ENCODE measurements at regions not wholly inside any gene's neighbourhood (a gene's known extent, or its start where the extent isn't known, plus 50 kb on each side); places are given as distances from the start of the nearest gene placed in this dataset.

DNA sequence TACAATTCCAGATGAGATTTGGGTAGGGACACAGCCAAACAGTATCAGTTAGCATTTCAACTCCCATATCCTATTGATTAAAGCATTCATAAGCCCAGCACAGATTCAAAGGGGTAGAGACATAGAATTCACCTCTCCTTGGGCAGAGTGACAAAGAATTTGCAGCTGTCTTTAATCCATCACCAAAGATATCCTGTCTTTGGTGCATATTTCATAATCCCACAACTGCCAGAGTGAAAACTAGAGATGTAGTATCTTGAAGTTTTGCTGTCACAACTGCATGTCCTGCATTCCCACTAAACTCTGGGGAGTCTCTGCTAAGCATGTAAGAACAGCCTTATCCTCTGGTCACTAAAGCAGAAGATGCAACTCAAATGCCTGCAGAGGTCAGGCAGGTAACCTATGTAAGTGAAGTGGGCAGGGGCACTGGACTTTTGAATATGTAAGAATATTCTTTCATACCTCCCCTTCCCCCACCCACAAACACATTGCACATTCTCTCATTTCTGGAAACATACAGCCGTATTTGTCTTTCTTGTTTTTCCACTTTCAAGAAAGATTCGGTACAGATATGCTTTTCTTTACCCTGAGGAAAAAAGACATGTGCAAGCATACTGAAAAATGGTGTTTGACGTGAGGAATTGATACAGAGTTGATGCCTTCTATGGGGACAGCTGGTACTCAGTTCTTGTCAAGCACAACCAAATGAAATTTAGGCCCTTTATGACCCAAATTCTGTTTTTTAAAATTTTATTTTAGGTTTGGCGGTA is 283.1 kb downstream of the SP3 start:
- Histone ChIP-seq H3K9me3 (ENCODE audit: control insufficient read depth in 1 of 2, low read length in 2 of 2) (peaks cover 0 to 8% of the 10 kb centered on the region in 2 donors), H3K27ac (ENCODE audit: low read length) (no peak overlapping the region), H3K4me1 (ENCODE audit: control insufficient read depth in 1 of 2, insufficient read depth in 2 of 2, low read length in 2 of 2) (no peaks in the 10 kb centered on the region), H3K36me3 (ENCODE audit: control insufficient read depth in 1 of 2, insufficient read depth in 2 of 2, low read length in 2 of 2) (no peaks in the 10 kb centered on the region), H3K4me3 (ENCODE audit: low read depth in 1 of 2, low read length in 2 of 2) (no peak overlapping the region), H3K27me3 (ENCODE audit: low read depth, low read length) (no peaks in the 10 kb centered on the region)

DNA sequence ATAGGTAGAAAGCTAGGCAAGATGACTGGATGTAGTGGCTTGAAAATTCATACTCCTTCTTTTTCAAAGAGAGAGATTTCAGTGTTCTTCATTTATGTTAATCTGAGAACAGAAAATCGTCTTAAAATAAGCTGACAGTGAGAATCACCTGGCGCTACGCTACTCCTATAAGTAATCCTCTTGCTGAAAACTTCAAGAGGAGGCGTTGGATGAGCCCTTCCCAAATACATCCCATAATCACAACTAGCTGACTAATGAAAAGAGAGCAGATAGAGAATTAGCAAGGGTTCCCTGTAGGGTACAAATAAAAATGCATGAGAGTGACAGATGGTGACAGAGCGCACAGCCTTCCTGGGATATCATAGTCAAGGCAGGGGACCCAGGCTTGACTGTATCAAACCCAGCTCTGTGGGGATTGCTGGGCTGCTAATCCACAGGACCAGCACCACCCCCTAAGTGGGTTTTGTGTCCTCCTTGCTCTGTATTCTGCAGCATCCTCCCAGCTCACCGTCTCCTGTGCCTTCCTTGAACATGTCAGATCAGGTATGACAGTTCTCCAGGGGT is 280.2 kb downstream of the SP3 start:
- H3K36me3 ChIP-seq (ENCODE audit: control insufficient read depth in 1 of 2, insufficient read depth in 2 of 2, low read length in 2 of 2), result no peaks in the 10 kb centered on the region
- no peaks in the 10 kb centered on the region for H3K4me1 ChIP-seq (ENCODE audit: control insufficient read depth in 1 of 2, insufficient read depth in 2 of 2, low read length in 2 of 2)
- peaks cover 0 to 8% of the 10 kb centered on the region in 2 donors for H3K9me3 ChIP-seq (ENCODE audit: control insufficient read depth in 1 of 2, low read length in 2 of 2)
- no peak overlapping the region for H3K4me3 ChIP-seq (ENCODE audit: low read depth in 1 of 2, low read length in 2 of 2)
- no peak overlapping the region for H3K27ac ChIP-seq (ENCODE audit: low read length)
- H3K27me3 ChIP-seq (ENCODE audit: low read depth, low read length), result no peaks in the 10 kb centered on the region

DNA sequence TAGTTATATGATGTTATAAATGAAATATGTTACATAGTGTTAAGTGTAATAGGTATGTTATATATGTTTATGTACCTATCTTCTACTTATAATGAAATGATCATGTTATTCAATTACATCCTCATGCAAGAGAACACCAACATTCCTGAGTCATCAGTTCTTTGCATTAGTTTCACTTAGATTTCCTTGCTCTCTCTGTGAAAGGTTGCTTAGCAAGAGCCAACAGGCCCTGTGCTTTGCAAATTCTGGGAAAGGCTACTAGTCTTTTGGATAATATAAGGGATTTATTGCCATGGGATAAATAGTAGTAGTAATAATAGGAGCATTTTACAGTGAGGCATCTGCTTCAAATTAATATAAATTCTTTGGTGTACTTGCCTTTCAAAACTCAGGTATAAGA is 274.8 kb downstream of the SP3 start:
- no peaks in the 10 kb centered on the region for H3K4me1 ChIP-seq (ENCODE audit: control insufficient read depth in 1 of 2, insufficient read depth in 2 of 2, low read length in 2 of 2)
- no peaks in the 10 kb centered on the region for H3K27me3 ChIP-seq (ENCODE audit: low read depth, low read length)
- no peak overlapping the region for H3K27ac ChIP-seq (ENCODE audit: low read length)
- no peaks in the 10 kb centered on the region for H3K36me3 ChIP-seq (ENCODE audit: control insufficient read depth in 1 of 2, insufficient read depth in 2 of 2, low read length in 2 of 2)
- no peaks in the 10 kb centered on the region for H3K9me3 ChIP-seq (ENCODE audit: control insufficient read depth in 1 of 2, low read length in 2 of 2)
- no peak overlapping the region for H3K4me3 ChIP-seq (ENCODE audit: low read depth in 1 of 2, low read length in 2 of 2)

DNA sequence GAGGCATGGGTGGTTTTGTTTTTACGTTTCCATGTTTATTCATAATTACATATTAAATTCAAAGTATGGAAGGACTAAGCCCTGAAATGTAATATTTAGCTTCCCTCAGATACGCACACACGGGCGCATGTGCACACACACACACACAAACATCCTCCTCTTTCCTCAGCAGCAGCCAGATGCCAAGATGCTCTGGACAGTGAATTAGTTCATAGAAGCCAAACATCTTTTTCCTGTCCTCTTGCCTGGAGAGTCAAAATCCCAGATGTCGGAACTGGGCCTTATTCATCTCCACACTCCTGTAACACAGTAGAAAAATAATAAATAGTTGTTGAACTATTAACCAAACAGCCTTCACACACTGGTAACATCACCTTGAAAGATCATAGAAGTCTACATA is 273.1 kb downstream of the SP3 start:
- H3K4me3 ChIP-seq (ENCODE audit: low read depth in 1 of 2, low read length in 2 of 2), result no peak overlapping the region
- H3K36me3 ChIP-seq (ENCODE audit: control insufficient read depth in 1 of 2, insufficient read depth in 2 of 2, low read length in 2 of 2), result no peaks in the 10 kb centered on the region
- no peaks in the 10 kb centered on the region for H3K4me1 ChIP-seq (ENCODE audit: control insufficient read depth in 1 of 2, insufficient read depth in 2 of 2, low read length in 2 of 2)
- H3K9me3 ChIP-seq (ENCODE audit: control insufficient read depth in 1 of 2, low read length in 2 of 2), result no peaks in the 10 kb centered on the region
- no peak overlapping the region for H3K27ac ChIP-seq (ENCODE audit: low read length)
- no peaks in the 10 kb centered on the region for H3K27me3 ChIP-seq (ENCODE audit: low read depth, low read length)

DNA sequence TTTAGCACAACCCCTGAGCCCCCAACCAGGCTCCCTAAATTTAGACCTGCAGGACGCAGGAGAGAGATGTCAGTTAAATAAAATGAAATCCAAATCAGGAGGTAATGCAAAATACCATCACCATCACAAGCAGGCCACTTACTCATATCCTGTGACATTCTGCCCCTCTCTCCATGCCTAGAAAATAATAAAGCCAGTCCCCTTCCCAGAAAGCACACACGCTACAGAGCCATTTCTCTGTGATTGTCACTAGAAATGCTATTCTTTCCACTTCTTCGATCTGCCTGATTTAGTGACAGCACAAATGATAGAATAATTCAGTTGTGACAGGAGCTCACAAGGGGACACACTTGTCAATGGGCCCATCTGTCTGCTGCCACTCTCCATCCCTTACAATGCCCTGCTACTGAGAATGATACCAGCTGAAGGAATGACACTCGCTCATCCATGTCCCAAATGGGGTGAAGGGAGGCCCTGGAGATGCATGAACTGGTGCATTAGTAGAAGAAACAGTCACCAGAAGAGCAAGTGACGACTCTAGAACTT is 272.1 kb downstream of the SP3 start:
- Histone ChIP-seq H3K27me3 (ENCODE audit: low read depth, low read length) (no peaks in the 10 kb centered on the region), H3K4me3 (ENCODE audit: low read depth in 1 of 2, low read length in 2 of 2) (no peak overlapping the region), H3K4me1 (ENCODE audit: control insufficient read depth in 1 of 2, insufficient read depth in 2 of 2, low read length in 2 of 2) (no peaks in the 10 kb centered on the region), H3K36me3 (ENCODE audit: control insufficient read depth in 1 of 2, insufficient read depth in 2 of 2, low read length in 2 of 2) (no peaks in the 10 kb centered on the region), H3K9me3 (ENCODE audit: control insufficient read depth in 1 of 2, low read length in 2 of 2) (no peaks in the 10 kb centered on the region), H3K27ac (ENCODE audit: low read length) (no peak overlapping the region)

DNA sequence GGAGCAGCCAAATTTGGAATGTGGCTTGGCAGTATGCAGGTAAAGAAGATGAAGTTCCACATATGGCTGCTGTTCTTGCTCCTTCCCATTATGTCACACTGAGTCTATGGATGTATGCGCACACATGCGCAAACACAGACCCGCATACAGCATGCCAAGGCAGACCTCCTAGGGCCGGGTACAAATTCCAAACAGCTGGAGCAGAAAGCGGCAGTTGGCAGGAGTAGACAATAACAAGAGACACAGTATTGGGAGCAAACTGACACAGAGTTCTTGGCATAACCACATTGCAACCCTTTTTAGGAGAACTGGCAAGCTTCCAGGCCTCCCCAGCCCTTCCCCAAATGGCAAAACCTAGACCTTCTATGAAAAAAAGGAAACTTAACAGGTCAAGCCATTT is 268.9 kb downstream of the SP3 start:
- Histone ChIP-seq H3K36me3 (ENCODE audit: control insufficient read depth in 1 of 2, insufficient read depth in 2 of 2, low read length in 2 of 2) (no peaks in the 10 kb centered on the region), H3K27me3 (ENCODE audit: low read depth, low read length) (no peaks in the 10 kb centered on the region), H3K4me1 (ENCODE audit: control insufficient read depth in 1 of 2, insufficient read depth in 2 of 2, low read length in 2 of 2) (no peaks in the 10 kb centered on the region), H3K9me3 (ENCODE audit: control insufficient read depth in 1 of 2, low read length in 2 of 2) (no peaks in the 10 kb centered on the region), H3K27ac (ENCODE audit: low read length) (no peak overlapping the region), H3K4me3 (ENCODE audit: low read depth in 1 of 2, low read length in 2 of 2) (no peak overlapping the region)

DNA sequence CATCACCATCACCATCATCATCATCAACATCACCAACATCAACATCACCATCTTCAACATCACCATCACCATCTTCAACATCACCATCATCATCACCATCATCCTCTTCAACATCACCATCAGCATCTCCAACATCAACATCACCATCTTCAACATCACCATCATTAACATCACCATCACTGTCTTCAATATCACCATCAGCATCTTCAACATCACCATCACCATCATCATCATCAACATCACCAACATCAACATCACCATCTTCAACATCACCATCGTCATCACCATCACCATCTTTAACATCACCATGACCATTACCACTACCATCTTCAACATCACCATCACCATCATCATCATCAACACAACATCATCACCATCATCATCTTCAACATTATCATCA is 267.2 kb downstream of the SP3 start:
- Histone ChIP-seq H3K4me3 (ENCODE audit: low read depth in 1 of 2, low read length in 2 of 2) (no peak overlapping the region), H3K36me3 (ENCODE audit: control insufficient read depth in 1 of 2, insufficient read depth in 2 of 2, low read length in 2 of 2) (no peaks in the 10 kb centered on the region), H3K27ac (ENCODE audit: low read length) (no peak overlapping the region), H3K4me1 (ENCODE audit: control insufficient read depth in 1 of 2, insufficient read depth in 2 of 2, low read length in 2 of 2) (no peaks in the 10 kb centered on the region), H3K9me3 (ENCODE audit: control insufficient read depth in 1 of 2, low read length in 2 of 2) (no peaks in the 10 kb centered on the region), H3K27me3 (ENCODE audit: low read depth, low read length) (no peaks in the 10 kb centered on the region)

DNA sequence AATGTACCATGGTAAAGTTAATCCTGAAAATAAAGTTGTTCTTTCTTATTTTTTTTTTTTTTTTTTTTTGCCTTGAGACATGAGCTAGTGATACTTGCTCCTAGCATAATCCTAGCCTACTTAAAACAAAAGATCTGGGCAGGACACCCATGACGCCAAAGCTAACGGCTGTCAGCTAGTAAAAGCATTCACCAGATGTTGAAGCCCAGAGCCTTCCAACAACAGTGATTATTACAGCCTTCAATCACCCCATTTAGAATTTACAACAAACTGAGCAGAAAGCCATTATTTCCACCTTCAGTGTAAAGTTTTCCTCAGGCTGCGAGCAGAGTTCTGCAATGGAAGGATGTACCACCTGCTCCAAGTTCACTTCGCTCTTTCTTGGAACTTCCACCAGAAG is 259.5 kb downstream of the SP3 start:
- no peaks in the 10 kb centered on the region for H3K36me3 ChIP-seq (ENCODE audit: control insufficient read depth in 1 of 2, insufficient read depth in 2 of 2, low read length in 2 of 2)
- H3K9me3 ChIP-seq (ENCODE audit: control insufficient read depth in 1 of 2, low read length in 2 of 2), result no peaks in the 10 kb centered on the region
- no peak overlapping the region for H3K4me3 ChIP-seq (ENCODE audit: low read depth in 1 of 2, low read length in 2 of 2)
- no peak overlapping the region for H3K27ac ChIP-seq (ENCODE audit: low read length)
- no peaks in the 10 kb centered on the region for H3K27me3 ChIP-seq (ENCODE audit: low read depth, low read length)
- no peaks in the 10 kb centered on the region for H3K4me1 ChIP-seq (ENCODE audit: control insufficient read depth in 1 of 2, insufficient read depth in 2 of 2, low read length in 2 of 2)

DNA sequence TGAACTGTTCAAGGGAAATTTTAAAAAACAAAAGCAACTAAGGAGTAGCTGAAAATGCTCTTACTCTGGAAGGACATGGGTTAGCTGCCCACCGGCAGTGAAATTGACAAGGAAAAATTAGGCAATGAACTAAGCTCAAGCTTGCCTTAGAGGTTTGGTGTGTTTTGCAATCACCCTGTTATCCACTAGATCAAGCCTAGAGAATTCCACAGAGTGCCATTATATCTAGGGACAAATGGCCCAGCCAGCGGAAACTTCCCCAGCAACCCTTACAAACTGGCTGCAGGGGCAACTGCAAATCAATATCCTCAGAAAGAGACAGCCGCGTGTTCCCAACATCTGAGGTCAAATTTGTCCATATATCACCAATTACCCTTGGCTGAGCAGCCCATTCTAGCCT is 258.2 kb downstream of the SP3 start:
- no peaks in the 10 kb centered on the region for H3K36me3 ChIP-seq (ENCODE audit: control insufficient read depth in 1 of 2, insufficient read depth in 2 of 2, low read length in 2 of 2)
- H3K27ac ChIP-seq (ENCODE audit: low read length), result no peak overlapping the region
- no peak overlapping the region for H3K4me3 ChIP-seq (ENCODE audit: low read depth in 1 of 2, low read length in 2 of 2)
- H3K9me3 ChIP-seq (ENCODE audit: control insufficient read depth in 1 of 2, low read length in 2 of 2), result no peaks in the 10 kb centered on the region
- no peaks in the 10 kb centered on the region for H3K4me1 ChIP-seq (ENCODE audit: control insufficient read depth in 1 of 2, insufficient read depth in 2 of 2, low read length in 2 of 2)
- no peaks in the 10 kb centered on the region for H3K27me3 ChIP-seq (ENCODE audit: low read depth, low read length)

DNA sequence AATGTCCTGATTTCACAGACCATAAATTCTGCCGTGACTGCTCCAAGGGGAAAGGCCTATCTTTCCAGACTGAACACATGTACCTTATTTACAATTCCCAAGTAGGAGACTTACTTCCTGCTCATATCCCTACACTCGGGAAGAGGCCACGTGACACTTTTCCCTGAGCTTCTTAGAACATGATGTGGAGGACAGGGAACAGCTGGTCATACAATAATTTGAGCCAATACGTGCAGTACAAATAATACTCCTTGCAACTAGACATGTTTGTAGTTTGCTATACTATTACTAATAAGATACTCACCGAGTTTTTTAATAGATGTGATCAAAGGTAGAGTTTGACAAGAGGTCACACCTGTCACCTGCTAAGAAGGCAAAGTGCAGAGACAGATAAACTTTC is 256.4 kb downstream of the SP3 start:
- H3K27ac ChIP-seq (ENCODE audit: low read length), result no peak overlapping the region

DNA sequence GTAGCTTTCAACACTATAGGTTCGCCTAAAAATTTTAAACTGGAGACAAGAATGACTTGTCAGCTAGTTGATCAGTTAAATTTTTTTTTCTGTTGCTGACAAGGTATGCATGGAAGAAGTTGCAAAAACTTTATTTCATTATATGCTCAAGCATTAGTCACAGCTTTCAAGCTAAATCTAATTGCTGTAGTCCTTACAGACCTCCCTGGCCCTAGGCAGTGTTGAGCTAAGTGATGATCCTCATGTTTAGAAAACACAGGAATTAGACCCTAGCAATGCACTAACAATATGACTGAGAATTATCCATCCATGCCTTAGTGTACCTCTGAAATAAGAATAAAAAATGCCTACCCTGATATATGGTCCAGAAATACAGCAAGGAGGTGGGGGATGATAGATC is 253.4 kb downstream of the SP3 start:
- H3K27me3 ChIP-seq (ENCODE audit: low read depth, low read length), result no peaks in the 10 kb centered on the region
- H3K9me3 ChIP-seq (ENCODE audit: control insufficient read depth in 1 of 2, low read length in 2 of 2), result no peaks in the 10 kb centered on the region

More for the DNA sequence above, 256.4 kb downstream of the SP3 start:
- Histone ChIP-seq H3K27me3 (ENCODE audit: low read depth, low read length) (no peaks in the 10 kb centered on the region), H3K4me3 (ENCODE audit: low read depth in 1 of 2, low read length in 2 of 2) (no peak overlapping the region), H3K9me3 (ENCODE audit: control insufficient read depth in 1 of 2, low read length in 2 of 2) (no peaks in the 10 kb centered on the region), H3K36me3 (ENCODE audit: control insufficient read depth in 1 of 2, insufficient read depth in 2 of 2, low read length in 2 of 2) (no peaks in the 10 kb centered on the region), H3K4me1 (ENCODE audit: control insufficient read depth in 1 of 2, insufficient read depth in 2 of 2, low read length in 2 of 2) (no peaks in the 10 kb centered on the region)

More for the DNA sequence above, 253.4 kb downstream of the SP3 start:
- Histone ChIP-seq H3K27ac (ENCODE audit: low read length) (no peak overlapping the region), H3K4me3 (ENCODE audit: low read depth in 1 of 2, low read length in 2 of 2) (no peak overlapping the region), H3K36me3 (ENCODE audit: control insufficient read depth in 1 of 2, insufficient read depth in 2 of 2, low read length in 2 of 2) (no peaks in the 10 kb centered on the region), H3K4me1 (ENCODE audit: control insufficient read depth in 1 of 2, insufficient read depth in 2 of 2, low read length in 2 of 2) (no peaks in the 10 kb centered on the region)

Data from muscle layer of duodenum (tissue), 2 donors.